ENCODE measurements at regions not wholly inside any gene's neighbourhood (a gene's known extent, or its start where the extent isn't known, plus 50 kb on each side); places are given as distances from the start of the nearest gene placed in this dataset.

DNA sequence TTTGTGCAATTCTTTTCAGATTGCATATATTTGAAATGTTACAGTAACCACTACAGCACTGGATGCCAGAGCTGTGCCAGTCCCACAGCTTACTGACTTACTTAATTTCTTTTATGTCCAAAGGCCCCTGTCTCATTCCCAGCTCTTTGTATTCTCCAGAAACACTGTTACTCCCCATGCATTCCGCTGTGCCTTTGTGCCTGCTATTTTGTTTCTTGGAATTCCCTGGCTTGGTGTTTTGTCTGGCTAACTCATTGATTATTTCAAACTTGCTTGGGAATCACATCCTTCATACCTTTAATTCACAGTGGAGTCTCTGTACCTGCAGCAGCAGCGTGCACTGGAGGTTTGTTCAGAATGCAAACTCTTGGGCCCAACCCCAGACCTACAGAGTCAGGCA, 601.9 kb upstream of the DDX18 start:
- Histone ChIP-seq H3K9ac (ENCODE audit: insufficient read depth, low read length) (no peak overlapping the region), H3K79me2 (ENCODE audit: control insufficient read depth, insufficient read depth, low read length) (no peaks in the 10 kb centered on the region), H3K9me3 (ENCODE audit: control insufficient read depth, insufficient read depth, low read depth, low read length) (no peaks in the 10 kb centered on the region), H3K27me3 (ENCODE audit: control insufficient read depth, insufficient read depth, low read length) (no peaks in the 10 kb centered on the region), H3K4me3 (replicated peaks in 1 of 4; ENCODE audit: control extremely low read depth in 1 of 4, insufficient read depth in 1 of 4, low read depth in 3 of 4, low read length in 4 of 4) (no peak overlapping the region), H3K27ac (ENCODE audit: insufficient read depth, low read length) (no peak overlapping the region), H4K20me1 (ENCODE audit: control insufficient read depth, extremely low read depth, insufficient read depth, low read length) (no peaks in the 10 kb centered on the region), H2AFZ (ENCODE audit: low read length) (no peak overlapping the region), H3K4me1 (ENCODE audit: control insufficient read depth, extremely low read depth, insufficient read depth, low read length) (no peaks in the 10 kb centered on the region), H3K36me3 (ENCODE audit: control insufficient read depth, insufficient read depth, low read length) (no peaks in the 10 kb centered on the region), H3K4me2 (ENCODE audit: extremely low read depth, insufficient read depth, low read length) (no peak overlapping the region)
- TF ChIP-seq, protein P1, sequence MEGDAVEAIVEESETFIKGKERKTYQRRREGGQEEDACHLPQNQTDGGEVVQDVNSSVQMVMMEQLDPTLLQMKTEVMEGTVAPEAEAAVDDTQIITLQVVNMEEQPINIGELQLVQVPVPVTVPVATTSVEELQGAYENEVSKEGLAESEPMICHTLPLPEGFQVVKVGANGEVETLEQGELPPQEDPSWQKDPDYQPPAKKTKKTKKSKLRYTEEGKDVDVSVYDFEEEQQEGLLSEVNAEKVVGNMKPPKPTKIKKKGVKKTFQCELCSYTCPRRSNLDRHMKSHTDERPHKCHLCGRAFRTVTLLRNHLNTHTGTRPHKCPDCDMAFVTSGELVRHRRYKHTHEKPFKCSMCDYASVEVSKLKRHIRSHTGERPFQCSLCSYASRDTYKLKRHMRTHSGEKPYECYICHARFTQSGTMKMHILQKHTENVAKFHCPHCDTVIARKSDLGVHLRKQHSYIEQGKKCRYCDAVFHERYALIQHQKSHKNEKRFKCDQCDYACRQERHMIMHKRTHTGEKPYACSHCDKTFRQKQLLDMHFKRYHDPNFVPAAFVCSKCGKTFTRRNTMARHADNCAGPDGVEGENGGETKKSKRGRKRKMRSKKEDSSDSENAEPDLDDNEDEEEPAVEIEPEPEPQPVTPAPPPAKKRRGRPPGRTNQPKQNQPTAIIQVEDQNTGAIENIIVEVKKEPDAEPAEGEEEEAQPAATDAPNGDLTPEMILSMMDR (conservative IDR thresholded peaks at IDR 0.05 in 1 of 2, IDR thresholded peaks at IDR 0.05 in 1 of 2; ENCODE audit: low read depth in 1 of 2, low read length in 2 of 2) = no peak
- TF ChIP-seq EZH2 (IDR thresholded peaks at IDR 0.05; ENCODE audit: low read length, missing control alignments) = no peak
- DNase-seq (ENCODE audit: low read depth in 2 of 2) = no peak

DNA sequence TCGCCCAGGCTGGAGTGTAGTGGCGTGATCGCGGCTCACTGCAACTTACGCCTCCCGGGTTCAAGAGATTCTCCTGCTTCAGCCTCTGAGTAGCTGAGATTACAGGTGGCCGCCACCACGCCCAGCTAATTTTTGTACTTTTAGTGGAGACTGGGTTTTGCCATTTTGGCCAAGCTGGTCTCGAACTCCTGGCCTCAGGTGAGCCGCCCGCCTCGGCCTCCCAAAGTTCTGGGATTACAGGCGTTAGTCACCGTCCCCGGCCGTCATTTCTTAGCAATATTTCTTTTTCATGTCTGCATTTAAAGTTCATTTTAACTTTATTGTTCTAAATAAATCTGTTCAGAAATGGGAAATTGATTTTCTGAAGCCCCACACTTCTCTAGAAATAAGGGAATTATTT, 597.3 kb upstream of the DDX18 start:
- Histone ChIP-seq H3K27ac (ENCODE audit: insufficient read depth, low read length) (no peak overlapping the region), H3K4me2 (ENCODE audit: extremely low read depth, insufficient read depth, low read length) (no peak overlapping the region), H3K4me1 (ENCODE audit: control insufficient read depth, extremely low read depth, insufficient read depth, low read length) (no peaks in the 10 kb centered on the region), H3K79me2 (ENCODE audit: control insufficient read depth, insufficient read depth, low read length) (no peaks in the 10 kb centered on the region), H4K20me1 (ENCODE audit: control insufficient read depth, extremely low read depth, insufficient read depth, low read length) (no peaks in the 10 kb centered on the region), H3K27me3 (ENCODE audit: control insufficient read depth, insufficient read depth, low read length) (no peaks in the 10 kb centered on the region), H3K4me3 (replicated peaks in 1 of 4; ENCODE audit: control extremely low read depth in 1 of 4, insufficient read depth in 1 of 4, low read depth in 3 of 4, low read length in 4 of 4) (no peak overlapping the region), H3K9me3 (ENCODE audit: control insufficient read depth, insufficient read depth, low read depth, low read length) (no peaks in the 10 kb centered on the region), H2AFZ (ENCODE audit: low read length) (no peak overlapping the region), H3K36me3 (ENCODE audit: control insufficient read depth, insufficient read depth, low read length) (no peaks in the 10 kb centered on the region), H3K9ac (ENCODE audit: insufficient read depth, low read length) (no peak overlapping the region)
- TF ChIP-seq, protein P1 (conservative IDR thresholded peaks at IDR 0.05 in 1 of 2, IDR thresholded peaks at IDR 0.05 in 1 of 2; ENCODE audit: low read depth in 1 of 2, low read length in 2 of 2) = no peak
- no peak for TF ChIP-seq EZH2 (IDR thresholded peaks at IDR 0.05; ENCODE audit: low read length, missing control alignments)
- no peak for DNase-seq (ENCODE audit: low read depth in 2 of 2)

DNA sequence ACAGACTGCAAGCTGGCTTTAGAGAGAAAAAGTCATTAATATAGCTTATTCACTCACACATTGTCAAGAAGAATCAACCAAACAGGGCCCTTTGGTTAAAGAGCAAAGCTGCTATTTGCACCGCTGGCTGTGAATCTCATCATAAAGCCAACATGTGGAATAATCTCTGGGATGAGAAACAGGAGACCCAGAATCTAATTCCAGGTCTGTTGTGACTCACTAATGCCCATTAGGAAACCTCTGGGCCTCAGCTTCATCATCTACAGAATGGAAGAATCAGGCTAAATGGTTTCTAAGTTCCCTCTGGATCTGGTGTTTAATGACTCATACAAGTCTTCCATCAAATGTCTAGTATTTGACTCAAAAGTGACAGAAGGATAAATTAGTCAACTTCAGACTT, 591.7 kb upstream of the DDX18 start:
- no peaks in the 10 kb centered on the region for H3K79me2 ChIP-seq (ENCODE audit: control insufficient read depth, insufficient read depth, low read length)
- no peaks in the 10 kb centered on the region for H4K20me1 ChIP-seq (ENCODE audit: control insufficient read depth, extremely low read depth, insufficient read depth, low read length)
- H3K4me3 ChIP-seq (replicated peaks in 1 of 4; ENCODE audit: control extremely low read depth in 1 of 4, insufficient read depth in 1 of 4, low read depth in 3 of 4, low read length in 4 of 4) = no peak overlapping the region
- DNase-seq (ENCODE audit: low read depth in 2 of 2) = no peak
- H2AFZ ChIP-seq (ENCODE audit: low read length) = no peak overlapping the region
- H3K9me3 ChIP-seq (ENCODE audit: control insufficient read depth, insufficient read depth, low read depth, low read length) = no peaks in the 10 kb centered on the region
- H3K4me1 ChIP-seq (ENCODE audit: control insufficient read depth, extremely low read depth, insufficient read depth, low read length) = no peaks in the 10 kb centered on the region
- H3K9ac ChIP-seq (ENCODE audit: insufficient read depth, low read length) = no peak overlapping the region
- TF ChIP-seq, protein P1 (conservative IDR thresholded peaks at IDR 0.05 in 1 of 2, IDR thresholded peaks at IDR 0.05 in 1 of 2; ENCODE audit: low read depth in 1 of 2, low read length in 2 of 2) = no peak
- no peak for TF ChIP-seq EZH2 (IDR thresholded peaks at IDR 0.05; ENCODE audit: low read length, missing control alignments)
- no peaks in the 10 kb centered on the region for H3K27me3 ChIP-seq (ENCODE audit: control insufficient read depth, insufficient read depth, low read length)
- no peaks in the 10 kb centered on the region for H3K36me3 ChIP-seq (ENCODE audit: control insufficient read depth, insufficient read depth, low read length)
- H3K27ac ChIP-seq (ENCODE audit: insufficient read depth, low read length) = no peak overlapping the region
- H3K4me2 ChIP-seq (ENCODE audit: extremely low read depth, insufficient read depth, low read length) = no peak overlapping the region

Measured in fibroblast of lung (primary cell).